Lower leg skin (tissue), 3 donors: ENCODE measurements at regions not wholly inside any gene's neighbourhood (a gene's known extent, or its start where the extent isn't known, plus 50 kb on each side); places are given as distances from the start of the nearest gene placed in this dataset.

ENCODE experiments used
- POLR2A ChIP-seq, 2 donors: fragments of 450-650 bp; IDR thresholded peaks; one replicate each; pipeline ENCODE4 v1.6.1; 2016 to 2017; ENCODE audit warnings: antibody characterized with exemption in 2 of 2, mild to moderate bottlenecking in 1 of 2, moderate library complexity in 1 of 2
- TF ChIP-seq, protein P1 (sequence below), 3 donors: fragments of 450-650 bp; IDR thresholded peaks; one replicate each; pipeline ENCODE4 v1.5.1; 2016; ENCODE audit warnings: antibody characterized with exemption in 3 of 3, mild to moderate bottlenecking in 3 of 3, moderate library complexity in 2 of 3

DNA sequence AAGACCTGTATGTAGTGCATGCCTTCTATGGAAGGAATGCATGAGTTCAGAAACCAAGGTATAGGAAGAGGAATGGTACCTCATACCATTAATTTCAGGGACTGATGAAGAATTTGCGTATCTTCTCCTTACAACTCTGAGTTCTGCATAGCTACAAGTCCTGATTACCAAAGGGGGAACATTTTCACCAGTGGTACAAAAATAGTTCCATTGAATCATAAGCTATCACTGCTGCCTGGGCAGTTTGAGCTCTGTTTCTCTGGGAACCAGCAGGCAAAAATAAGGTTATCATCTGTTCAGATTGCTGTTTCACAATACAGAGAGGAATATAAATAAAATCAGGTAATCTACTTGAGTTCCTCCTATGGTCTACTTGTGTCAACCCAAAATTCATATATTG is 77.9 kb upstream of the GNPDA2 start:
- TF ChIP-seq, protein P1, sequence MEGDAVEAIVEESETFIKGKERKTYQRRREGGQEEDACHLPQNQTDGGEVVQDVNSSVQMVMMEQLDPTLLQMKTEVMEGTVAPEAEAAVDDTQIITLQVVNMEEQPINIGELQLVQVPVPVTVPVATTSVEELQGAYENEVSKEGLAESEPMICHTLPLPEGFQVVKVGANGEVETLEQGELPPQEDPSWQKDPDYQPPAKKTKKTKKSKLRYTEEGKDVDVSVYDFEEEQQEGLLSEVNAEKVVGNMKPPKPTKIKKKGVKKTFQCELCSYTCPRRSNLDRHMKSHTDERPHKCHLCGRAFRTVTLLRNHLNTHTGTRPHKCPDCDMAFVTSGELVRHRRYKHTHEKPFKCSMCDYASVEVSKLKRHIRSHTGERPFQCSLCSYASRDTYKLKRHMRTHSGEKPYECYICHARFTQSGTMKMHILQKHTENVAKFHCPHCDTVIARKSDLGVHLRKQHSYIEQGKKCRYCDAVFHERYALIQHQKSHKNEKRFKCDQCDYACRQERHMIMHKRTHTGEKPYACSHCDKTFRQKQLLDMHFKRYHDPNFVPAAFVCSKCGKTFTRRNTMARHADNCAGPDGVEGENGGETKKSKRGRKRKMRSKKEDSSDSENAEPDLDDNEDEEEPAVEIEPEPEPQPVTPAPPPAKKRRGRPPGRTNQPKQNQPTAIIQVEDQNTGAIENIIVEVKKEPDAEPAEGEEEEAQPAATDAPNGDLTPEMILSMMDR (IDR thresholded peaks at IDR 0.05), result no peak
- no peak for TF ChIP-seq POLR2A (IDR thresholded peaks at IDR 0.05)
